GM12874 (cell line): ENCODE measurements at regions not wholly inside any gene's neighbourhood (a gene's known extent, or its start where the extent isn't known, plus 50 kb on each side); places are given as distances from the start of the nearest gene placed in this dataset.
A peak's percentile ranks its signal among the peaks of the same experiment; 100 is the strongest.

Source experiments
- TF ChIP-seq, protein P1 (sequence below): IDR thresholded peaks from 2 replicates; pipeline ENCODE4 v1.5.1; 2011; ENCODE audit warnings: low read depth, mild to moderate bottlenecking, control low read depth, low read length, moderate library complexity; ENCODE audit not compliant: insufficient read depth

DNA sequence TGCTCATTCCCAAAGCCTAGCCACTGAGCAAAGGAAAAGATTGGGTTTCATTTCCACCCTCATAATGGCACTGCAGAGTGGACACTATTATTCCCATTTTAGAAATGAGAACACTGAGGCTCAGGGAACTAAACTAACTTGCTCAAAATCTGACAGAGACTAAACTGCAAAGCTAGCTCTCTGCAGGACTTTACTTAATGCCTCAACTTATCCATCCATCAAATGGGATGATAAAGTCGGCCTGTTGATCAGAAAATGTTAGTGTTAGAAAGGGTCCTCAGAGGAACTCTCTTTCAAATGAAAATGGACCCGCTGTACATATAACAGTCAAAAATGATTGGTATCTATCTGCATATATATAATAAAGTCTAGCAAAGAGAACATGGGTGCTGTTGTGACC, 186.8 kb downstream of the QDPR start:
- TF ChIP-seq, protein P1, sequence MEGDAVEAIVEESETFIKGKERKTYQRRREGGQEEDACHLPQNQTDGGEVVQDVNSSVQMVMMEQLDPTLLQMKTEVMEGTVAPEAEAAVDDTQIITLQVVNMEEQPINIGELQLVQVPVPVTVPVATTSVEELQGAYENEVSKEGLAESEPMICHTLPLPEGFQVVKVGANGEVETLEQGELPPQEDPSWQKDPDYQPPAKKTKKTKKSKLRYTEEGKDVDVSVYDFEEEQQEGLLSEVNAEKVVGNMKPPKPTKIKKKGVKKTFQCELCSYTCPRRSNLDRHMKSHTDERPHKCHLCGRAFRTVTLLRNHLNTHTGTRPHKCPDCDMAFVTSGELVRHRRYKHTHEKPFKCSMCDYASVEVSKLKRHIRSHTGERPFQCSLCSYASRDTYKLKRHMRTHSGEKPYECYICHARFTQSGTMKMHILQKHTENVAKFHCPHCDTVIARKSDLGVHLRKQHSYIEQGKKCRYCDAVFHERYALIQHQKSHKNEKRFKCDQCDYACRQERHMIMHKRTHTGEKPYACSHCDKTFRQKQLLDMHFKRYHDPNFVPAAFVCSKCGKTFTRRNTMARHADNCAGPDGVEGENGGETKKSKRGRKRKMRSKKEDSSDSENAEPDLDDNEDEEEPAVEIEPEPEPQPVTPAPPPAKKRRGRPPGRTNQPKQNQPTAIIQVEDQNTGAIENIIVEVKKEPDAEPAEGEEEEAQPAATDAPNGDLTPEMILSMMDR: no peak

DNA sequence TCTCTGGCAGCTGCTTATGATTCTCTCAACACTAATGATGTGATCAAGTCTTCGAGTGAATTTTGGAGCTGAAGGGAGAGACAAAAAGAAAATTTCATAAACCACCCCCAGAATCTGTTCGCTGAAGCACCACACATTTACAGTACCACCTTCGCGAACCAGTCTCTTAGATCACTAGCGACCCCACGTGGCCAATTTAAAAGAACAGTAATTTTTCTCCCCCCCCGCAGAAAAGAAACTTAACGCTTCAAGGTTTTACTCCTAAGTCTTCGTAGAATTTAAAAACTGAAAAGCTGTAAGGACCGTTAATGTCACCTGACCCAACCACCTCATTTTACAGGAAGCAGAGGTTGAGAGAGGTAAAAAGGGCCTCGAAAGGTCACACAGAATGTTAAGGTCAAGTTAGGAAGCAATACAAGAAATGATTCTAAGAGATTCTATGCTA, 187.5 kb downstream of the QDPR start:
- TF ChIP-seq, protein P1: peak; percentile 51

DNA sequence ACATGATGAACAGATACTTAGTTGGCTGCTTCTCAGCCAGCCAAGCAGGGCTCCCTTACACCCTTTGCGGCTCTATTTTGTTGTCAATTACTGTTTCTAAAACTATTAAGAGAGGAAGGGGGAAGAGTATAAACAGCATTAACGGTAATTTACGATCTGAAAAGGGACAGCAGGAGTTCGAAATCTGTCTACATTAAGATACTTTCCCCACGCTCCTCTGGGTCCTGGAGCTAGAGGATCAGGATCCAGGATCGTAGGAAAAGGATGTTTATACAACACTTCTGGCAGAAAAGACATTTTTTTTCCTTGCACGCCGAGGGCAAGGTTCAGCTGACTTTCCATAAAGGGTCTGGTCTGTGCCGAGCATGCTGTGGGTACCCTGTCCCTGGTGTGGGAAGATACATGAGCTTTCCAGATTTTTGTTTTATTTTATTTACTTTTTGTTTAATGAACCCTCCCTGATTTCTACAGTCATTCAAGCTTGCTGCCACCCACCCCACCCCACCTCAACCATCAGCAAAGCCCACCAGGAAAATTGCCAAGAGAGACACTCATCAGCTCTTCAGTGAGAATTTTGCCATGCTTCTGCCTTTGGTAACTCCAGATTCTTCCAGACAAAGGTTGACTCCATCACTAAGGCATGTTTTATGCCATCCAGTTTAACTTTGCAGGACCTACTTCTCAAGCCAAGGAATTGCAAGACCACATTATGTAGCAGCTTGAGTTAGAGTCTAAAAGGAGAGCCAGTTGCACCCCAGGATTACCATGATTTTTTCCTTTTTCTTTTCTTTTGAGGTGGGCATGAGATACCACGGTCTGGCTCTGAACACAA, 188.1 kb downstream of the QDPR start:
- TF ChIP-seq, protein P1: no peak

DNA sequence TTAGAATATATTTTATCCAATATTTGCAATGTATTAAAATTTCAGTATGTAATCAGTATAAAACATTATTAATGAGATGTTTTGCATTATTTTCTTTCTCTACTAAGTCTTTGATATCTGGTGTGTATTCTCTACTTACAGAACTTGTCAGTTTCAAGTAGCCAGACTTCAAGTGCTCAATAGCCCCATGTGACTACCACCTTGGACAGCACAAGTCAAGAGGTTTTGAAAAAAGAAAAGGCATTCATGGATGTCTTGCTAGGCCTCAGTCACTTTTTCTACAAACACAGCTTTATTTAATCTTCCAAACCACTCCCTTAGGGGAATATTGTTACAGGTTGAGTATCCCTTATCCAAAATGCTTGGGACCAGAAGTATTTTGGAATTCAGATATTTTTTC, 189.4 kb downstream of the QDPR start:
- TF ChIP-seq, protein P1: no peak

DNA sequence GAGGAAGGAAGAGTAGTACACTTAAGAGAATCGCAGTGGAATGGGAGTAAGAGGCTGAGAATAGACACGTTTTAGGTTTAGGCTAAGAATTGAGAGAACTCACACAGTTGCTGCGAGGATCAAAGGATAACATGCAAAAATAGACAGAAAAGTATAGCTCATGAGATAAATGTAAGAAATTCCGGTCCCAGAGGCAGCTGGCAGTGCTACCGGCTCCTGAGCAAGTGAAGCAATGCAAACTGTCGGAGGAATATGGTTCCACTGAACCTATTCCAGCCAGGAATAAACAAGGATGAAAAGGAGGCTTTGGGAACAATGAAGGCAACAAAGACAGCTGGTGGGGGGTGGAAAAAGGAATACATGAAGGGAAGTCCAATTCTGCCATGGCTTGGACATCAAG, 191.8 kb downstream of the QDPR start:
- TF ChIP-seq, protein P1: no peak

DNA sequence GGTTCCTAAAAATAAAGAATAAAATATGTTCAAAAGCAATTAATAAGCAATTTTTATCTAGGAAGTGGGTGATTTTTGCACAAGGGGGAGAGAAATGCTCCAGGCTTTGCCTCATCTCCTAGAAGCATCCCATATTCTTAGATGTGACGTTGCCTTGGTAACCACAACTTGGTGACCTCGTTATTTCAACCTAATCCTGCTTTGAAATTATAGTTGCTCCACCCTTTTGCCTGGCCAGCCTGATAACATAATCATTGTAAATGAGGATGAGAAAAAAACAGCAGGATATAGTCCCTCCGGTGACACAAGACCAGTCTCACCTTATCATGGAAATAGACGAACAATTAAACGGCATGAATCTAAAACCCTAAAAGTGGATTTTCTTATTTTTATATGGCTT, 194.4 kb downstream of the QDPR start:
- TF ChIP-seq, protein P1: no peak

DNA sequence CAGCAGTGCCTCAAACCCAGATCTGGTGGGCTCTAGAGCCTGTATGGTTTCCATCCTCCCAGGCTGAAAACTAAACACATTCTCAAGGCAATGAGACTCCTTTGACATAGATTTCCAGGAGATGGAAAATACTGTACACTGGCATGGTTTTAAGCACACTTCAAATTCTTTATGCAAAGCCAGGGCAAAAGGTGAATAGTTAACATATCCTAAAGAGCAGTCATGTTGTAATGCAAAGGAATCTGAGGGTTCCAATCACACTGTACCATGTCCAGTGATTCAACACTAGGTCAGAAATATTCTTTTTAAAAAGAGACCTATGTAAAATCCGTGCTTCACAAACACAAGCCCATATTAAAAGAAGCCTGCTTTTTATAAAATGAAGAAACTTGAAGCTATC, 195.3 kb downstream of the QDPR start:
- TF ChIP-seq, protein P1: no peak

DNA sequence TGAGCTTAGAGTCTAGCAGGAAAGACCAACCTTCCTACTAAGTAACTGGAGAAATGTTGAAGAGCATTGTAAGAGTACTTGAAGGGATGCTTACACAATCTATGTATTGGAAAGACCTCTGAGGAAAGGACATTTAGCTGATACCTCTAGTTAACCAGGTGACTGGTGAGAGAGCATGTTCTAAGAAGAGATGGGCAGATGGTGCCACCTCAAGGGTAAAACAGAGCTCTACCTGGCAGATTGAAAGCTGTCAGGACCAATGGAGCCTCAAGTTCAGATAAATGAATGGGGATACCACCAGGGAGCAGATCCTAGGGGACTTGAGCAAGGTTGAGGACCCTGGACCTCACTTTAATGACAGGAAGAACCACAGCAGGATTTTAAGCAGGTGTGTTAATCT, 196.4 kb downstream of the QDPR start:
- TF ChIP-seq, protein P1: no peak
